ENCODE measurements at regions not wholly inside any gene's neighbourhood (a gene's known extent, or its start where the extent isn't known, plus 50 kb on each side); places are given as distances from the start of the nearest gene placed in this dataset.

DNA sequence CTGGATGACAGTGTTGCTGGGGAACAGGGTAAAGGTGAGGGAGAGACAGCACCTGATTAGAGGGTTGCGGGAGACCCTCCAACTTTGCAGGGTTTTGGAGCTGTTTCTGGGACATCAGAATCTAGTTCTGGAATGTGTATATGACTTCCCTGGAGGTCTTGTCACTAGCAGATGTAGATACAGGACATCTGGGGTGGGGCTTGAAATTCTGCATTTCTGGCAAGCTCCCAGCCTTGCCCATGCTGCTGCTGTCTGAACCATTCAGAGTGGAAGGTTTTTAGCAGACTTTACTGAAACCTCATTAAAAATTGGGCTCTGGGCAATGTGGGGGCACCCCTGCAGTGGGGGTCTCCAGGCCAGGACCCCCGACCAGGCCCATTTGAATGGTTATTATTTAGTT lies 220.3 kb upstream of the SKOR2 start:
- Histone ChIP-seq H3K79me2 (ENCODE audit: insufficient read depth, low read length) (no peaks in the 10 kb centered on the region), H3F3A (ENCODE audit: insufficient read depth) (no peaks in the 10 kb centered on the region), H3K9me2 (replicated peaks; ENCODE audit: insufficient read depth, low read length) (no peaks in the 10 kb centered on the region), H3K9ac (ENCODE audit: low read length) (no peak overlapping the region), H2AFZ (ENCODE audit: low read depth, low read length, severe bottlenecking) (no peak overlapping the region), H3K4me3 (ENCODE audit: insufficient read depth, low read length, poor library complexity, severe bottlenecking) (no peak overlapping the region), H3K36me3 (ENCODE audit: low read length) (no peaks in the 10 kb centered on the region), H4K20me1 (ENCODE audit: low read depth, low read length) (no peaks in the 10 kb centered on the region), H3K27ac (ENCODE audit: low read depth, low read length) (no peak overlapping the region), H3K27me3 (ENCODE audit: low read length) (no peaks in the 10 kb centered on the region), H3K9me3 (ENCODE audit: insufficient read depth, low read length) (no peaks in the 10 kb centered on the region), H3K4me2 (ENCODE audit: low read depth, low read length, poor library complexity, severe bottlenecking) (no peak overlapping the region)
- TF ChIP-seq EZH2phosphoT487 (conservative IDR thresholded peaks at IDR 0.05; ENCODE audit: low read length): no peak
- TF ChIP-seq, protein P1, sequence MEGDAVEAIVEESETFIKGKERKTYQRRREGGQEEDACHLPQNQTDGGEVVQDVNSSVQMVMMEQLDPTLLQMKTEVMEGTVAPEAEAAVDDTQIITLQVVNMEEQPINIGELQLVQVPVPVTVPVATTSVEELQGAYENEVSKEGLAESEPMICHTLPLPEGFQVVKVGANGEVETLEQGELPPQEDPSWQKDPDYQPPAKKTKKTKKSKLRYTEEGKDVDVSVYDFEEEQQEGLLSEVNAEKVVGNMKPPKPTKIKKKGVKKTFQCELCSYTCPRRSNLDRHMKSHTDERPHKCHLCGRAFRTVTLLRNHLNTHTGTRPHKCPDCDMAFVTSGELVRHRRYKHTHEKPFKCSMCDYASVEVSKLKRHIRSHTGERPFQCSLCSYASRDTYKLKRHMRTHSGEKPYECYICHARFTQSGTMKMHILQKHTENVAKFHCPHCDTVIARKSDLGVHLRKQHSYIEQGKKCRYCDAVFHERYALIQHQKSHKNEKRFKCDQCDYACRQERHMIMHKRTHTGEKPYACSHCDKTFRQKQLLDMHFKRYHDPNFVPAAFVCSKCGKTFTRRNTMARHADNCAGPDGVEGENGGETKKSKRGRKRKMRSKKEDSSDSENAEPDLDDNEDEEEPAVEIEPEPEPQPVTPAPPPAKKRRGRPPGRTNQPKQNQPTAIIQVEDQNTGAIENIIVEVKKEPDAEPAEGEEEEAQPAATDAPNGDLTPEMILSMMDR (IDR thresholded peaks at IDR 0.05; ENCODE audit: insufficient read depth, low read length, poor library complexity, severe bottlenecking): no peak

DNA sequence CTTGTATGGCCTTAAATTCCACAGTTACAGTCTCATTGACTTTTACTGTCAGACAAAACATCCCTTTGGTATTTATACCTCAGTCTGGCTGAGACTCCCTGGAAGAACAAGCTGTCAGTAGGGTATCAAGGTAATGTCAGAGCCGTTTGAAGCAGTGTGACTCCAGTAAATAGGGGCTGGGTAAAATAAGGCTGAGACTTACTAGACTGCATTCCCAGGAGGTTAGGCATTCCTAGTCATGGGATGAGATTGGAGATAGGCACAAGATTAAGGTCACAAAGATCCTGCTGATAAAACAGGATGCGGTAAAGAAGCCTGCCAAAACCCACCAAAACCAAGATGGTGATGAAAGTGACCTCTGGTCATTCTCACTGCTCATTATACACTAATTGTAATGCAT lies 219.5 kb upstream of the SKOR2 start:
- H2AFZ ChIP-seq (ENCODE audit: low read depth, low read length, severe bottlenecking): no peak overlapping the region

DNA sequence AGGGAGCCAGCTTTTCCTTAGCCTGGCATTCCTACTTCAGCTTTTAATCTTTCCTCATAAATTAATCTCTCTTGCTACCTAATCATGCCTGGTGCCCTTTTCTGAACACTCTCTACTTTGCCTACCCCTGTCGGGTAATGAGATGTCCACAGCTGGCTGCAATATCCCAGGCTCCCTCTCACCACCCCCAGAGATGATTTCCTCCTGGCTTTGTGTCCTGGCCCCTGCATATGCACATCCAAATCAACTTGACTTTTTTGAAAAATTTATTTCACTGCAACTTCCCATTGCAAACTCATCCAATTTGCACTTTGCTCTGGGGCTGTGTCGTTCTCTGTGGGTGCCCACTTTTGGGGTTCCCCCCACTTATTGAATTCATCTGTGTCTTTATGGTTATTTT lies 218.1 kb upstream of the SKOR2 start:
- Histone ChIP-seq H4K20me1 (ENCODE audit: low read depth, low read length) (no peaks in the 10 kb centered on the region), H3K4me2 (ENCODE audit: low read depth, low read length, poor library complexity, severe bottlenecking) (no peak overlapping the region), H3K9ac (ENCODE audit: low read length) (no peak overlapping the region), H3K36me3 (ENCODE audit: low read length) (no peaks in the 10 kb centered on the region), H3K9me2 (replicated peaks; ENCODE audit: insufficient read depth, low read length) (no peaks in the 10 kb centered on the region), H2AFZ (ENCODE audit: low read depth, low read length, severe bottlenecking) (no peak overlapping the region), H3K27me3 (ENCODE audit: low read length) (no peaks in the 10 kb centered on the region), H3F3A (ENCODE audit: insufficient read depth) (no peaks in the 10 kb centered on the region), H3K4me3 (ENCODE audit: insufficient read depth, low read length, poor library complexity, severe bottlenecking) (no peak overlapping the region), H3K79me2 (ENCODE audit: insufficient read depth, low read length) (no peaks in the 10 kb centered on the region), H3K9me3 (ENCODE audit: insufficient read depth, low read length) (no peaks in the 10 kb centered on the region), H3K27ac (ENCODE audit: low read depth, low read length) (no peak overlapping the region)
- TF ChIP-seq, protein P1 (IDR thresholded peaks at IDR 0.05; ENCODE audit: insufficient read depth, low read length, poor library complexity, severe bottlenecking): no peak
- no peak for TF ChIP-seq EZH2phosphoT487 (conservative IDR thresholded peaks at IDR 0.05; ENCODE audit: low read length)

More for the DNA sequence above, 219.5 kb upstream of the SKOR2 start:
- no peaks in the 10 kb centered on the region for H3K9me3 ChIP-seq (ENCODE audit: insufficient read depth, low read length)
- no peaks in the 10 kb centered on the region for H4K20me1 ChIP-seq (ENCODE audit: low read depth, low read length)
- no peak overlapping the region for H3K27ac ChIP-seq (ENCODE audit: low read depth, low read length)
- TF ChIP-seq, protein P1 (IDR thresholded peaks at IDR 0.05; ENCODE audit: insufficient read depth, low read length, poor library complexity, severe bottlenecking): no peak
- no peak for TF ChIP-seq EZH2phosphoT487 (conservative IDR thresholded peaks at IDR 0.05; ENCODE audit: low read length)
- H3K36me3 ChIP-seq (ENCODE audit: low read length): no peaks in the 10 kb centered on the region
- no peak overlapping the region for H3K4me3 ChIP-seq (ENCODE audit: insufficient read depth, low read length, poor library complexity, severe bottlenecking)
- no peaks in the 10 kb centered on the region for H3K27me3 ChIP-seq (ENCODE audit: low read length)
- H3K4me2 ChIP-seq (ENCODE audit: low read depth, low read length, poor library complexity, severe bottlenecking): no peak overlapping the region
- H3K9me2 ChIP-seq (replicated peaks; ENCODE audit: insufficient read depth, low read length): no peaks in the 10 kb centered on the region
- no peak overlapping the region for H3K9ac ChIP-seq (ENCODE audit: low read length)
- H3K79me2 ChIP-seq (ENCODE audit: insufficient read depth, low read length): no peaks in the 10 kb centered on the region
- H3F3A ChIP-seq (ENCODE audit: insufficient read depth): no peaks in the 10 kb centered on the region
